CD4-positive, alpha-beta memory T cell (primary cell): ENCODE measurements at regions not wholly inside any gene's neighbourhood (a gene's known extent, or its start where the extent isn't known, plus 50 kb on each side); places are given as distances from the start of the nearest gene placed in this dataset.

Experiments used
- CTCF ChIA-PET: fragments of 350-600 bp; sonication (Branson Sonifier 250); formaldehyde crosslinking; loops from one replicate; lab custom pipeline; 2021; ENCODE audit warnings: inconsistent platforms; ENCODE audit not compliant: partially characterized antibody; lab: Charles Lee
- POLR2A ChIA-PET: fragments of 350-600 bp; sonication (Branson Sonifier 250); formaldehyde crosslinking; loops from one replicate; lab custom pipeline; 2021; ENCODE audit not compliant: partially characterized antibody; lab: Charles Lee
- DNase-seq, 5 donors: peaks; one replicate each; pipeline versions ENCODE4 v3.0.0 to v3.0.0-alpha.2; 2020 to 2022; ENCODE audit warnings: mixed read lengths in 1 of 5
- H3K27ac ChIP-seq: one replicate; pipeline ENCODE4 v1.7.0; 2013; ENCODE audit warnings: low read depth, low read length
- H3K27me3 ChIP-seq: 2 replicates; pipeline ENCODE4 v1.7.0; 2013; ENCODE audit warnings: mild to moderate bottlenecking, low read length, moderate library complexity; ENCODE audit not compliant: insufficient read depth
- H3K36me3 ChIP-seq: 2 replicates; pipeline ENCODE4 v1.7.0; 2013; ENCODE audit warnings: mild to moderate bottlenecking, low read length, moderate library complexity; ENCODE audit not compliant: insufficient read depth
- H3K4me1 ChIP-seq: 2 replicates; pipeline ENCODE4 v1.7.0; 2013; ENCODE audit warnings: mild to moderate bottlenecking, low read length, moderate library complexity; ENCODE audit not compliant: insufficient read depth
- H3K4me3 ChIP-seq, 2 donors: one replicate each; pipeline ENCODE4 v1.7.0; 2013; ENCODE audit warnings: low read length in 2 of 2, mild to moderate bottlenecking in 1 of 2
- H3K9me3 ChIP-seq, 2 donors: one replicate each; pipeline ENCODE4 v1.7.0; 2013; ENCODE audit warnings: low read length in 2 of 2, control low read depth in 1 of 2; ENCODE audit not compliant: control insufficient read depth in 1 of 2
- H3K27ac Mint-ChIP-seq, 7 donors: one replicate each; pipeline ENCODE4 v1.8.0; 2020 to 2021; ENCODE audit warnings: mixed read lengths in 7 of 7, mild to moderate bottlenecking in 6 of 7, inconsistent platforms in 3 of 7, moderate library complexity in 3 of 7
- H3K27me3 Mint-ChIP-seq, 2 donors: one replicate each; pipeline ENCODE4 v1.8.0; 2020 to 2021; ENCODE audit warnings: mixed read lengths in 2 of 2
- H3K36me3 Mint-ChIP-seq, 2 donors: one replicate each; pipeline ENCODE4 v1.8.0; 2020 to 2021; ENCODE audit warnings: mixed read lengths in 2 of 2, inconsistent platforms in 1 of 2, mild to moderate bottlenecking in 1 of 2
- H3K4me1 Mint-ChIP-seq, 4 donors: one replicate each; pipeline ENCODE4 v1.8.0; 2020 to 2021; ENCODE audit warnings: mixed read lengths in 4 of 4, mild to moderate bottlenecking in 1 of 4
- H3K4me3 Mint-ChIP-seq, 8 donors: one replicate each; pipeline ENCODE4 v1.8.0; 2020 to 2021; ENCODE audit warnings: mixed read lengths in 8 of 8, mild to moderate bottlenecking in 7 of 8, moderate library complexity in 6 of 8, inconsistent platforms in 3 of 8
- H3K9me3 Mint-ChIP-seq, 8 donors: one replicate each; pipeline ENCODE4 v1.8.0; 2020 to 2021; ENCODE audit warnings: mixed read lengths in 8 of 8, mild to moderate bottlenecking in 5 of 8, inconsistent platforms in 3 of 8, moderate library complexity in 1 of 8
- intact Hi-C: fragments of 100-400 bp; cut with micrococcal nuclease; formaldehyde crosslinking; loops from one replicate; pipeline ENCODE4 v1.15.1; 2023

- H3K9me3 Mint-ChIP-seq = peaks cover 0 to 3% (median 0%) of the 10 kb centered on the region in 8 donors
- no peak overlapping the region for H3K27ac ChIP-seq
Observed at GRCh38 chr6:111939902-111940301, 66.7 kb upstream of the FYN start.

GRCh38 chr6:111940801-111941200, 67.5 kb upstream of the FYN start:
- Histone ChIP-seq H3K4me1 (no peaks in the 10 kb centered on the region), H3K27ac (no peak overlapping the region), H3K9me3 (no peaks in the 10 kb centered on the region), H3K27me3 (no peaks in the 10 kb centered on the region), H3K4me3 (no peak overlapping the region), H3K36me3 (no peaks in the 10 kb centered on the region)
- Mint-ChIP-seq H3K9me3 (peaks cover 0 to 3% (median 0%) of the 10 kb centered on the region in 8 donors), H3K27me3 (no peaks in the 10 kb centered on the region), H3K4me1 (no peaks in the 10 kb centered on the region), H3K4me3 (no peak overlapping the region), H3K36me3 (no peaks in the 10 kb centered on the region), H3K27ac (no peak overlapping the region)
- POLR2A ChIA-PET = no interaction called here
- CTCF ChIA-PET = no interaction called here
- intact Hi-C loops = no loop called here
- no peak for DNase-seq

More at GRCh38 chr6:111939902-111940301, 66.7 kb upstream of the FYN start:
- Mint-ChIP-seq H3K4me3 (no peak overlapping the region), H3K27ac (no peak overlapping the region), H3K27me3 (no peaks in the 10 kb centered on the region), H3K4me1 (no peaks in the 10 kb centered on the region), H3K36me3 (no peaks in the 10 kb centered on the region)
- ChIA-PET POLR2A (no interaction called here), CTCF (no interaction called here)
- H3K4me3 ChIP-seq = no peak overlapping the region
- no peaks in the 10 kb centered on the region for H3K36me3 ChIP-seq
- no peaks in the 10 kb centered on the region for H3K4me1 ChIP-seq
- DNase-seq = no peak
- H3K9me3 ChIP-seq = no peaks in the 10 kb centered on the region
- no peaks in the 10 kb centered on the region for H3K27me3 ChIP-seq
- intact Hi-C loops = no loop called here

GRCh38 chr6:111941686-111942330, 68.6 kb upstream of the FYN start:
- Mint-ChIP-seq H3K27ac (no peak overlapping the region), H3K4me1 (no peaks in the 10 kb centered on the region), H3K27me3 (no peaks in the 10 kb centered on the region), H3K9me3 (peaks cover 0 to 3% (median 0%) of the 10 kb centered on the region in 8 donors), H3K36me3 (no peaks in the 10 kb centered on the region), H3K4me3 (no peak overlapping the region)
- no peak for DNase-seq
- ChIA-PET POLR2A (no interaction called here), CTCF (no interaction called here)
- Histone ChIP-seq H3K9me3 (no peaks in the 10 kb centered on the region), H3K4me3 (no peak overlapping the region), H3K4me1 (no peaks in the 10 kb centered on the region), H3K27me3 (no peaks in the 10 kb centered on the region), H3K27ac (no peak overlapping the region), H3K36me3 (no peaks in the 10 kb centered on the region)
- intact Hi-C loops = no loop called here

GRCh38 chr6:111942561-111942960, 69.3 kb upstream of the FYN start:
- ChIA-PET POLR2A (no interaction called here), CTCF (no interaction called here)
- Mint-ChIP-seq H3K4me1 (no peaks in the 10 kb centered on the region), H3K36me3 (no peaks in the 10 kb centered on the region), H3K9me3 (peaks cover 0 to 3% (median 0%) of the 10 kb centered on the region in 8 donors), H3K27ac (no peak overlapping the region), H3K4me3 (no peak overlapping the region), H3K27me3 (no peaks in the 10 kb centered on the region)
- DNase-seq = no peak
- intact Hi-C loops = no loop called here
- Histone ChIP-seq H3K4me1 (no peaks in the 10 kb centered on the region), H3K27me3 (no peaks in the 10 kb centered on the region), H3K9me3 (no peaks in the 10 kb centered on the region), H3K4me3 (no peak overlapping the region), H3K36me3 (no peaks in the 10 kb centered on the region), H3K27ac (no peak overlapping the region)

GRCh38 chr6:111943266-111943665, 70.0 kb upstream of the FYN start:
- intact Hi-C loops = no loop called here
- Histone ChIP-seq H3K36me3 (no peaks in the 10 kb centered on the region), H3K27ac (no peak overlapping the region), H3K27me3 (no peaks in the 10 kb centered on the region), H3K4me3 (no peak overlapping the region), H3K4me1 (no peaks in the 10 kb centered on the region), H3K9me3 (no peaks in the 10 kb centered on the region)
- H3K27me3 Mint-ChIP-seq = no peaks in the 10 kb centered on the region
- H3K36me3 Mint-ChIP-seq = no peaks in the 10 kb centered on the region
- CTCF ChIA-PET = no interaction called here
- no peak overlapping the region for H3K4me3 Mint-ChIP-seq
- no peak for DNase-seq
- no peak overlapping the region for H3K27ac Mint-ChIP-seq
- POLR2A ChIA-PET = no interaction called here
- no peaks in the 10 kb centered on the region for H3K4me1 Mint-ChIP-seq
- peaks cover 0 to 3% (median 0%) of the 10 kb centered on the region in 8 donors for H3K9me3 Mint-ChIP-seq

- CTCF ChIA-PET = interaction anchor here (0.7 kb wide), 1 partner anchor 18 kb away, joined by 3 read pairs; no protein-coding TSS in a partner anchor
- intact Hi-C loops = no loop called here
- no peak overlapping the region for H3K4me3 ChIP-seq
- POLR2A ChIA-PET = no interaction called here
- no peaks in the 10 kb centered on the region for H3K9me3 ChIP-seq
- H3K9me3 Mint-ChIP-seq = peaks cover 0 to 3% (median 0%) of the 10 kb centered on the region in 8 donors
- no peaks in the 10 kb centered on the region for H3K4me1 Mint-ChIP-seq
- H3K27me3 Mint-ChIP-seq = no peaks in the 10 kb centered on the region
- H3K4me3 Mint-ChIP-seq = no peak overlapping the region
- no peaks in the 10 kb centered on the region for H3K36me3 Mint-ChIP-seq
- H3K36me3 ChIP-seq = no peaks in the 10 kb centered on the region
- H3K4me1 ChIP-seq = no peaks in the 10 kb centered on the region
- H3K27ac Mint-ChIP-seq = no peak overlapping the region
- no peak overlapping the region for H3K27ac ChIP-seq
- H3K27me3 ChIP-seq = no peaks in the 10 kb centered on the region
- DNase-seq = no peak
Observed at GRCh38 chr6:111943726-111944125, 70.5 kb upstream of the FYN start.

- no peaks in the 10 kb centered on the region for H3K36me3 ChIP-seq
- H3K4me1 Mint-ChIP-seq = no peaks in the 10 kb centered on the region
- H3K9me3 ChIP-seq = no peaks in the 10 kb centered on the region
- H3K4me3 ChIP-seq = no peak overlapping the region
- no peaks in the 10 kb centered on the region for H3K36me3 Mint-ChIP-seq
- H3K27ac Mint-ChIP-seq = no peak overlapping the region
- H3K9me3 Mint-ChIP-seq = peaks cover 0 to 3% (median 0%) of the 10 kb centered on the region in 8 donors
- no peaks in the 10 kb centered on the region for H3K27me3 ChIP-seq
- intact Hi-C loops = no loop called here
- H3K27me3 Mint-ChIP-seq = no peaks in the 10 kb centered on the region
- ChIA-PET POLR2A (interaction anchor here (1.1 kb wide), 1 partner anchor 18 kb away, joined by 3 read pairs; no protein-coding TSS in a partner anchor), CTCF (interaction anchor here (0.7 kb wide), 1 partner anchor 17 kb away, joined by 3 read pairs; no protein-coding TSS in a partner anchor)
- H3K27ac ChIP-seq = no peak overlapping the region
- DNase-seq = no peak
- no peaks in the 10 kb centered on the region for H3K4me1 ChIP-seq
- no peak overlapping the region for H3K4me3 Mint-ChIP-seq
Observed at GRCh38 chr6:111944541-111944940, 71.3 kb upstream of the FYN start.
